HG03159 (cell line): ENCODE measurements at regions not wholly inside any gene's neighbourhood (a gene's known extent, or its start where the extent isn't known, plus 50 kb on each side); places are given as distances from the start of the nearest gene placed in this dataset.

Experiments
- ATAC-seq: cut with Tn5 transposase; IDR thresholded peaks from one replicate; pipeline ENCODE4 v1.9.1; 2021; ENCODE audit warnings: mild to moderate bottlenecking, moderate library complexity; ENCODE audit not compliant: unreplicated experiment

DNA sequence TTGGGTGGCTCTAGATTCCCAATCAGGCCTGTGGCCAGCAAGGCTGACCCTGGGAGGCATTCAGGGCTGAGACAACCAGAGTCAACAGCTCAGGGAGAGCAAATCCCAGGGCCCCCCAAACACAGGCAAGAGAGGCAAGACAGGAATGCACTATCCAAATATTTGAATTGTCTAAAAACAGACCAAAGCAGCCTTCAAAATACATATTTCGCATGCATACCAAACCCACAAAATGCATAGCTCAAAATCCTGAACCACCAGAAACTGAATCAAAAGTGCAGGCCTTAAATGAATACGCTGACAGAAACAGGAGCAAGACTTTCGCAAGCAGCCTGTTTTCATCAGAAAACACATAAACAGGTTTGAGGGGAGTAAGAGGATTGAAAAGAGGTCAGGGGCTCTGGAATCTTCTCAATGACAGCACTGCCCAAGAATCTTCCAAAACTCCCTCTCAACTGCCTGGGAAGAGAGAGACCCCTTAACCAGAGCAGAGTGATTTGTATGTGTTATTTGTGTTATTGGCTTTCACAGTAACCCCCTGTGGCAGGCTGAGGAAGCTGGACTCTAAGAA is 213.6 kb upstream of the CDH5 start:
- no peak for ATAC-seq

DNA sequence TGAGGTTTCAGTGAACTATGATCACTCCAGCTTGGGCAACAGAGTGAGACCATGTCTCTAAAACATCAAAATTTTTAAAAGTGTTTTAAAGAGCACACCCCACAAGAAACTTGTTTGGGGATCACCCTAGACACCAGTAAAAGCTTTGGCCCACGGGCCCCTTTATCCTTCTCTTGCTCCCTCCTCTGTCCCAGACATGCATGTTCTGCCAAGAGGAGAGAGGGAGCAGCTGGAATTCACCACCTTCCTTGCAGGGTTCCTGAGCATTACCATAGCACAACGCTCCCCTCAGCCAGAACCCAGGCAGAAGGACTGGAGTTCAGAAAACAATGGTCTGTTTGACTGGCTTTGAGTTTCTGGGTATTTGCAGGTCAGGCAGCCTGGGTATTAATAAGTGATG is 214.3 kb upstream of the CDH5 start:
- no peak for ATAC-seq

DNA sequence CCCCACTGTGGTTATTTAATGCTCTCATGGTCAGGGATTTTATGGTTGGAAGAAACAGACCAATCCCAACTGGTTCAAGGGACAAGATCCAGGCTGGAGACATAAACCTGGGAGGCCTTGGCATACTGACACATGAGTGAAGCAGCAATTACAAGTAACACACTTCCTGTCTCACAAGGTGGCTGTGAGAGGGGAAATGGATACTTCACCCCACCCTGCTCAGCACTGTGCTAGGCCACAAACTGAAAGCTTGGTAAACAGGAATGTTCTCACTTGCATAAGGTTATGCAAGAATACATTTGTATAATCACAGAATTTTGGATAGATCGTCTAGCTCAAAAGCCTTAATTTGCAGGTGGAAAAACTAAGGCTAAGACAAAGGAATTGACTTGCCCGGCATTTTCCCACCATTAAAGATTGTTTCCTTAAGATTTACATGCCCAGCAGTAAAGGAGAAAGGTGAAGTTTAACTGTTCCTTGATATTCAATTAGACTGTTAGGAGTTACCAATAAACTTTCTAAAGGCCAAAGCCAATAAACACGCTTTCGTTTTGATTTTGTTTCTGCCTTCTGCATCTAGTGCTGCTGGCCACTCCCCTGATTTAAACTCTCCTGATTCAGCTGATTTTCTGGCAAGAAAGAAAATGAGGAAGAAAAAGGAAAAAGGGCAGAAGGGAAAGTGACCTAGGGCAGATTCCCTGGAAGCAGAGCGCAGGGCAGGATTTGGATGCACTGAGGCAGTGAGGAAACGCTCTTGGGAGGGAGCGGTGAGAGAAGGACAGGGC is 215.6 kb upstream of the CDH5 start:
- ATAC-seq = no peak

DNA sequence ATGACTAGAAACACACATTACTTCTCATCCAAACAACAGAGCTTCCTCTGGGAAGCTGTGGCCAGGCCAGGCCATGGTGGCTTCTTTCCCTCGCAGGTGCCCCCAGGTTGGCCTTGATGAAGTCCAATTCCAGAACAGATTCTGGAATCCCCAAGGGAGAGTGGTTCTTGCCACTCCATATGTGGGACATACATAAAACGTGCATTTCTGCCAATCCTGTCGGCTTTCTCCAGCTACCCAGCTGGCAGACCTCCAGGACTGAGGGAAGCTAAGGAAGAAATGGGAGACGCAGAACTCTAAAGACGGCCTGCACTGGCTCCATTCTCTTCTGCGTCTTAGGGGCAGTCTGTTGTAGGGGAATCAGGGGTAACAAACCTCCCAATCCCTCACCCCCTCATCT is 219.2 kb upstream of the CDH5 start:
- no peak for ATAC-seq

DNA sequence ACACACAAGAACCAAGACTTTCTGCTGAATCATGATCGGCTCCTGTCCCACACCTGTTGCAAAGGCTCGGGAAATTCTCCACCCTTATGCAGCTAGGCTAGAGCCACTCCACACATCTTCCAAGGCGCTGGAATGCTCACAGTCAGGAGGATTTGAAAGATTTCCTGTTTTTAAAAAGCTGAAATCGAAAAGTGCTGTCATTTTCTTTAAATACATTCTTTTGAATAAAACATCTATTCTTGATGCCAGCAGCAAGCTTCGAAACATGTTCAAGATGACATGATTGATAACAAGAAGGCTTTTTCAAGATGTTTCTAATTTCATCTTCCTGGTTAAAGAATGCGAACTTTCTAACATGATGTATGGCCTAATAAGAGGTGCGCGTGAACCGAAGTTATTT is 219.7 kb upstream of the CDH5 start:
- no peak for ATAC-seq

DNA sequence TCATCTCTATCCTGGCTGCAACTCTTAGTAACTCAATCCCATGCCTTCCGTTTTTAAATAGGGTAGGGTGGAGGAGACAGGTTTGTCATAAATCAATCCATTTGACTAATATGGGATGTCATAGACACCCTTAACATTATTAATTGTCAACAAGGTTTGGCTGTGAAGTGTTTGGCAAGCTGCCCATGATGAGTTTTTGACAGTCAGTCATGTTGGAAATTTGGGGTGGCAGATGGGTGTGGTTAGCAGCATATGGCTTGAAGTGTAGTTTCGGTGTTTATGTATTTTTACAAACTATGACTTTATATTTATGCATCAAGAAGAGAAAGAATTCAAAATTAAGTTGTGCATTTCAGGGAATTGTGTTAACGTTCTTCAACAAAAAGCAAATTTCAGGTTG is 221.8 kb upstream of the CDH5 start:
- ATAC-seq = no peak

DNA sequence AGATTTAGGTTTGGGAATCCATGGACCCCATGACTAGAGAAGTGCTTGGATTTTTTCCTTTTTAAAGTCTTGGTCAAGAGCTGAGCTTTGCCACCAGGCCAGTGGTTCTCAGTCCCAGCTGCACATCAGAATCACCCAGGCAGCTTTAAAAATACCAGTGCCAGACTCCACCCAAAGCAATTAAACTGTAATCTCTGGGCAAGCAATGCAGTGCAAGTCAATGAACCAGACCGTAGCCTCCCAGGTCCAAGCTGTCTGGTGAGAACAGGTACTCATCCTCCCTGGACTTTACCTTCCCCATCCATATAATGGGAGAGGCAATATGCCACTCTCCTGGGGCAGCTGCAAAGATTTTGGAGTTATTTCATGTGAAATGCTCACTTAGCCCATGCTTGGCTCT is 223.1 kb upstream of the CDH5 start:
- no peak for ATAC-seq

DNA sequence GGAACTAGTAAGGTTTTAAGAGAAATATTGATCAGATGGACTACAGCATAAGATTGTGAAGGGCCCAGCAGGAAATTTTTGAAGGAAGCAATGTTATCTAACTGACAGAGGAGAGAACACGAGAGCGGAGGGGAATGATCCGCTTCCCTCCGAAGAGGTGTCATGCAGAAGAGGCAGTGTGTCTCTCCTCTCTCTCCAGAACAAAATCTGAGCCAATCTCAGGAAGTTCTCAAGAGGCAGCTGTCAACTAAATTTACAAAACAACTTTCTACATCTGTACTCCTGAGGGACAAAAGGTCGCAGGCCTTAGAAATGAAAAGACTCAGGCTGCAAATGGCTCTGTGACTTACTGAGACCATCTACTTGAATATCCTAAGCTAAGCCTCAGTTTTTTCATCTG is 224.6 kb upstream of the CDH5 start:
- no peak for ATAC-seq

DNA sequence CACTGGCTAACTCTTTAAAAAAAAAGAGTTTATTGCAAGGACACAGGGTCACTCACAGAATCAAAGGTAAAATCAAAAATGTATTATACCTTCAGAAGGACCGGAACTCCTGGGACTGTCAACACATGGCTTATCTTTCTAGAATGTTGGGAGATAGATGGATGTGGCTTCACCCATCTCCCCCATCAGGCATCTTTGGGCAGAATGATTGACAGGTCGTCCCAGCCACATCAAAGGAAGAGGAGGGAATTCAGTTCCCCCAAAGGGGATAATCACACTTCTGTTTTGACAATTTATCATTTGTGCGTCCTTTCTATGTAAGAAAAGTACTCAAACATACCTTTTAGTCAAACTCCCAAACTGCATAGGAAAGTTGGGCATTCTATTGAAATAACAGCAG is 228.6 kb upstream of the CDH5 start:
- ATAC-seq = no peak

DNA sequence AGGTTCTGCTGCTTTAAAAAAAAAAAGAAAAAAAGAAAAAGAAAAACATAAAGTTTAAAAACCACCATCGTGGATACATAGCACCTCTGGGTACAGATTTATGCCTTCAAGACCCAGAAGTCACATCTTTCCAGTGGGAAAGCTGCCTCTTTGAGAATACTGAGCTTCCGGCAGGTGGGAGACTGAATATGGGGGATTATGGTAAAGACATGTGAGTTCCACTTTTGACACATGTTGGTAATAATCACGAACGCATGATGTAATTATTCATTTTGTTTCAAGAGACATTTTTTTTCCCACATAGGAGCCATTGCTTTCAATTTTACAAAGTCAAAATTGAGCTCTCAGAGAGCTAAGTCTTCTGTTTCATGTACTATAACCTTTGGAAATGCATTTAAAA is 229.7 kb upstream of the CDH5 start:
- ATAC-seq = no peak

DNA sequence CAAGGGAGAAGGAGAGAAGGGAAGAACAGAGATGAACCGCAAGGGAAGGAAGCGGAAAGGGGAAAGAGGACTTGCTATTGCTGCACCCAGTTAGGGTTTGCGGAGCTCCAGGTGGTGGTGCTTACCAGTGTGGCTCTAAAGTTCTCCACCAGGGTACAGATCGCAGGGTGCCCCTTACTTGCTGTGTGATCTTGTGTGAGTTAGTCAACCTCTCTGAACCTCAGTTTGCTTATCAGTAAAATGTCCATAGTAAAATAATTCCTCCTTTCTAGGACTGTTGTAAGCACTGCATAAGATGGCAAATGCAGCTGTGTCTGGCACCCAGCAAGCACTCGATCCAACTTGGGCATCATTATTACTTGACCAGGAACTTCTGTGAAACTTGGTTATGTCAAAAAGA is 230.7 kb upstream of the CDH5 start:
- ATAC-seq = no peak

DNA sequence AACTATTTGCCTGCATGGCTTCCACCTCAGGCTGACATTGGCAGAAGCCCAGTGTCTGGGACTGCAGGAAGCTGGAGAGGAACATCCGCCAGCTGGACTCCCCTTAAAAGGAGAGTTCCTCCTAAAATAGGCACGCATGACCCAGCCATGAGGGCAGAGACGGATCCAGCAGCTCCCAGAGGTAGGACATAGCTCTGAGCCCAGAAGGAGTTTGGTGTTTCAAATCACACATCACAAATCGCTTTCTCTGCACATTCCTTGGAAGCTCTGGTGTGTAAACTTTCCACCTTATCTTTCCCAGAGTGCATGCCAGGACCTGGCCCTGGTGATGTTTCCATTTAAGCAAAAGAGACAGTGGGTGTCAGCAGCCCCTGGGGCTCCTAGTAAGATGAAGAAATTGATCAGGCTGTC is 231.1 kb upstream of the CDH5 start:
- ATAC-seq = no peak

DNA sequence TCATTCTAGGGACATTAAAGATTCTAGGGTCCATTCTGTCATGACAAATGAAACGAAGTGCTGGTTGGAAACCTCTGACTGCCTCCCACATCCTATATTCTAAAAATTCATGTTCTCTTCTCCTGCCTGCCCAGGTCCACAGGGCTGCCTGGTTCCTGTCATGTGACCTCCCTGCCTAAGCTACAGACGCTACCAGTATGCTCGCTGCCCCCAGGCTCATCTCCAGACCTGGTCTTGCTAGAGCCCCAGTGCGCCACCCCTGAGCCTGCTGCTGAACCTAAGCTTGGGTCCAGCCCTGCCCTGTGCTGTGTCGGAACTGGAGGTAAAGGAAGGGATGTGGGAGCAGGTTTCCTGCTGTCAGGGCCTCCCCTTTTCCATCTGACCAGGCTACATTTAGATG is 231.6 kb upstream of the CDH5 start:
- no peak for ATAC-seq

DNA sequence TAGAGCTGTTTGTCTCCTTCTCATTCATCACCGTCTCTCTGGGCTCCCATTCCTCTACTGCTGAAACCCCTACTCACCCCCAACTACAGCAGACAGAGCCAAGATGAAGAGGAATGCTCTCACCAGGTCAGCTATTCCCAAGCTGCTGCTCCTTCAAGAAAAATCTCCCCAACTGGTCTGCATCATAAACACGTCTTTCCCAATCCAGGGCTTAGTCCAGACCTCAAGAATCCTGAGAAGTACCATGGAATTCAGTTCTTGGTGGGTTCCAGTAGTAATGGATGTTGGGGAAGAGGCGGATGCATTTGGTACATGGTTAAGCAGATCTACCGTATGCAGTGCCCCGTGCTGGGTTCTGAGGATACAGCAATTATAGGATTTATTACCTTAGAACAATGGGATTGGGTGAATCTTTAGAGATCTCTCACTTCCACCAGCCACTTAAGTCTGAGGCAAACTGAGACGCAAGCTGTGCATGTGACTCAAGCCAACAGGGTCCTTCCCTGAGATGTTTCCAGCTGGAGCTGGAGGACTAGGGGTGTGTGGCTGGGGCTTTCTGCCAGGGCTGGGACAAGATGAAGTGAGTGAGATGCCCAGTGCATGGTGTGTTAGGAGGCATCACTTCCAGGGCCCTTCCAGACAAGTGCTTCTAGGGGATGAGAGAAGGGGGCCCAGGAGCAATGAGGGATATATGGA is 232.7 kb upstream of the CDH5 start:
- no peak for ATAC-seq

DNA sequence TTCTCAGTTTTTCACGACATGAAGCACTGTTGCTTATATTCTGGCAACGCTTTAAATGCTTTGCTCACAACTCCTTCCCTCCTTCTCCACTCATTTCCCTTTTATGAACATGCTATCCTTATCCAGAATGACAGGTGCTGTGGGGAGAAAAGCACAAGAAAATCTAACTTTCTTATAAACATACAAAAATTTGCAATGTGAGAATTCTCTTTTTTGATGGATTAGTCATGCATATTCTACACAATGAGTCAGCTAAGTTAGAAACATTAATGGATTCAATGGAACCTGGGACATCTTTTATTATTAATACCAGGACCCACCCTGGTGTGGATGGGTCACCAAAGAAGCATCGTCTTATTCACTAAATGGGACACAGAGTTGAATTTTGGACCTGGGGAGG is 234.6 kb upstream of the CDH5 start:
- ATAC-seq = no peak

DNA sequence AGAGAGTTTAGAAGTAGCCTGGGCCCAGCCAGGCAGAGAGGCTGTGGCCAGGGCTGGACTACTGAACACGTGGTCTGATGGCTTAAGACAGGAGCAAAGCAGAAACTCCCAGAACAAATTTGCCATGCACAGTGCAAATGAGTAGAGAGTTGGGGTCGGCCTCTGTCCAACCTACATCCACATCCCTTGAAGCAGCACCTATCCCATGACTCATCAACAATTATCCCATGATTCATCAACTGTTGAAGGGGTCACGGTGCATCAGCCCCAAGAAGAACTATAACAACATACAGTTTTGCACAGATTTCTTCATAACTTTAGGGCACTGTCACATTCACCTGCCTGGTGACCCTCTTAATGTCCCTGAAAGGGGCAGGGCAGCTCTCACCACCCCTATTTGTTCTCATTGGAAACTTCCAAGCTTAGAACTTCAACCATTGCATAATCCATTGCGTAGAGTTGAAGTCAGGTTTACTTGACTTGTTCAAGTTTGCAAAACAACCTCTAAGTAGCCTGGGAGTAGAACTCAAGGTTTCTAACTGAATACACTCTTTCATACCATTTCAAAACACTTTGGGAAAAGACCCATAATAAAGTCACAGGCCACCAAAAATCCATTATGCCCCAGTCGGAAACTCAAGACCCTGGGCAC is 235.2 kb upstream of the CDH5 start:
- ATAC-seq = no peak

DNA sequence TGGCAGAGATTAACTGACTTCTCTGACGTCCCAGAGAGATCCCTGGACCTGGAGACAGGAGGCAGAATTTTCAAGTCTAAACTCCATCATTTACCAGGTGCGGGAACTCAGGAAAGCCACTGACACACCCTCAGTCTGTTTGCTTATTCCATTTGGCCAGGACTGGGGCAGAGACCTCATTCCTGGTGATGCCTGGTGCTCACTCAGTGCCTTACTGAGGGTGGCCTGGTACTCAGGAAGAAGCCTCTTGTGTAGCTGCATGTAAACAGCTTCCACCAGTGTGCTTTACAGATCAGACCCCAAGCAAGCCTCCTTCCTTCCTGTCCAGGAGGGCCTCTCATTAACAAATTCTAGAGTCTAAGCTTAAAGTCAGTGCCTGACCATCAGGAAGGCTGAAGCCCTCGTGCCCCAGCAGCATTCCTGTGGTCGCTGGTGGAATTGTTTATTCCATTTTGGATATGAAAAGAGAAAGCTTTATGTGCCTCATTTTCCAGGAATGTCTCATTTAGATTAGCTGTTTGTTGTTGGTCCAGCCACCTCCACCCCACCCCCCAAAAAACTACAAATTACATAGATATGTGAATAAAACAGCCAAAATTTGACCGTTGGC is 236.1 kb upstream of the CDH5 start:
- ATAC-seq = no peak

DNA sequence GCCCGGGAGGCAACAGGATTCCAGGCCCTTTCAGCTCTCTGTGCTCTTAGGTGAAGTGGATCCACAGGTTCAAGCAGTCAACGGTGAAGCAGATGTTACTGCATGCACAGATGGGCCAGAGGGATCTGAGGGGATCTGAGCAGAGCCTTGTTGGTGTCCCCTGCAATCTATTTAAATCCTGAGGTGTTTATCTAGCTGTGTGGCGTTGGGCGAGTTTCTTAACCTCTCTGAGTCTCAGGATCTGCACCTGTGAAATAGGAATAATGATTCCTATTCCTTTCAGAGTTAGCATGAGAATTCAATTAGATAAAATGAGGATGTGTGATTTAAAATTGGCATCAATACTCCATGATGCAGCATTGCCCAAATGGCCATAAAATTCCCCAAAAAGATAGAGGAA is 237.3 kb upstream of the CDH5 start:
- no peak for ATAC-seq

DNA sequence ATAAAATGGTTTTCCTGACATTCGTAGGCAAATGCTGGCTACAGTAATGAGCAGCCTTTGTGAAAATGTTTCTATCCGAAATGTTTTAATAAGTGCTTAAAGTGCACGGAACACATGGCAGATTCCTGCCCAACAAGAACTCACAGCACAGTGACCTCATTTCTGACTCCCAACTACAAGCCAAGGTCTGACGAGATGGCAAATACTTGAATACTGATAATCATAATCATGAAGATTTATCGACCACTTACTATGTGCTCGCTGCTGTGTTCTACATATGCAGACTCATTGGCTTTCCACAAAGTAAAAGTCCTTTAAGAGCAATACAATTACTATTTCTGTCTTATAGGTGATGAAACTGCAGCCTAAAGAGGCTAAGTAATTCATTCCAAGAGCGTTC is 238.1 kb upstream of the CDH5 start:
- no peak for ATAC-seq

DNA sequence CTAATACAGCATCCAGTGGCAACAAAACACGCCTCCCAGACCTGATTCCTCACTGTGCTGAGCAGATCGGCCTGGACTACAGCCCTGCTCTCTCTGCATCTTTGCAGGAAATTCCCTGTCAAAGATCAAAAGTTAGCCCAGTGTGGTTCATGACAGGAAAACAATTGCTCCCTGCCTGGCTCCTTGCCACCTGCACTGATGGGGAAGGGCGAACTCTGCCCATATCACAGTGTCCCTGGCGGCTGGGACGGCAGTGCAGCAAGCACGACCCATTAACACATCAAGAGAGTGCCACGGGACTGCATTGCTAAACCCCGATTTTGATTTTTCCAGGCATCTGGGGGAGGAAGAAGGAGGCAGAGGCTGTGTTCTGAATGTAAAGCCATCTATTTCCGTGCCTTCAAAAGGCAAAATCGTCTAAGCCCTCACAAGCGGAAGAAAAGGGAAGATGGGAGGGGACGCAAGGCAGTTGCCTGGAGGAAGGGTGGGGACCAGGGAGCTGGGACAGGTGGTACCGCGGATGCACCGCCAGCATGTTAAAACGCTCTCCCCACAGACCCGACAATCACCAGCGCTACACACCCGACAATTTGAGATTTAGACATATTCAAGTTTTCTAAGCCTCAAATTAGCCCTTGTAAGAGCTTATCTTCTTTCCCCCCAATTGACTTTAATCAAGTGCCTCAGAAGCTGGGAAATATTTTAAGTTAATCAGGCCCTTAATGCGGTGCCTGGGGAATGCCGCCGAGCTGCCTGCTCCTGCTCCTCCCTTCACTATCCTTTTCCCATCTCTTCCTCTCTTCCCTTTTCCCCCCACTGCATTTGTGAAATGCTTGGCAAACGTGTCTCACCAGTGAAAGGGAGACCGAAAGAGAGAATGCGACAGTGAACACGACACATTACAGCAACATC is 238.8 kb upstream of the CDH5 start:
- no peak for ATAC-seq
